AG04449 (cell line): ENCODE measurements at regions not wholly inside any gene's neighbourhood (a gene's known extent, or its start where the extent isn't known, plus 50 kb on each side); places are given as distances from the start of the nearest gene placed in this dataset.

ENCODE experiments used
- CTCF ChIA-PET: fragments of 350-600 bp; formaldehyde crosslinking; extraction: SDS; loops from one replicate; lab custom pipeline; 2021; ENCODE audit warnings: antibody characterized with exemption; lab: Yijun Ruan, JAX
- POLR2A ChIA-PET: fragments of 400-600, 350-600 bp; formaldehyde crosslinking; extraction: SDS; loops from one replicate; lab custom pipeline; 2020; ENCODE audit warnings: antibody characterized with exemption, inconsistent platforms; lab: Yijun Ruan, JAX
- DNase-seq: peaks from one replicate; pipeline ENCODE4 v3.0.0-alpha.2; 2010; ENCODE audit warnings: low read depth, low spot score
- H3K4me3 ChIP-seq: 2 replicates; pipeline ENCODE4 v1.5.1; 2011; ENCODE audit warnings: low read depth, mild to moderate bottlenecking, control low read depth, low read length
- TF ChIP-seq, protein P1 (sequence below): IDR thresholded peaks from one replicate; pipeline ENCODE4 v1.5.1; 2011; ENCODE audit warnings: mild to moderate bottlenecking, moderate library complexity, low read length, control low read depth, inconsistent platforms; ENCODE audit not compliant: insufficient read depth; ENCODE audit errors: missing control alignments

DNA sequence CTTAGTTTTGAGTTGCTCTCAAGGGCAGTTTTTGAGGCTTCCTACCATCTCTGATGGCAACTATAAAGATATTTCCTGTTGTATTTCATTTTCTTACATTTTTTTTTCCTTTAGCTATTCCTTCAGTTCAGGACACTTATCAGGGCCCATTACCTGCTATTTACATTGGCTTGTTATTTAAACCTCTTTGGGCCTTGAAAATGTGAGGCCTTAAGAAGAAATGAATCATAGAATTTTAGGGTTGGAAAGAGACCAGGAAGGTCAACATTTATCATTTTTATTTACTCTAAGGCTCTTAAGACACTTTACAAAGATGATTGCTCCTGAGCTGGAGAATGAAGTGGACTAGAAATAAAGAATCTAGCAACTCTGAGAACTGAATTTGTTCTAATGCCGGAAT lies 335.2 kb downstream of the DTWD2 start:
- ChIA-PET POLR2A (no interaction called here), CTCF (no interaction called here)
- TF ChIP-seq, protein P1, sequence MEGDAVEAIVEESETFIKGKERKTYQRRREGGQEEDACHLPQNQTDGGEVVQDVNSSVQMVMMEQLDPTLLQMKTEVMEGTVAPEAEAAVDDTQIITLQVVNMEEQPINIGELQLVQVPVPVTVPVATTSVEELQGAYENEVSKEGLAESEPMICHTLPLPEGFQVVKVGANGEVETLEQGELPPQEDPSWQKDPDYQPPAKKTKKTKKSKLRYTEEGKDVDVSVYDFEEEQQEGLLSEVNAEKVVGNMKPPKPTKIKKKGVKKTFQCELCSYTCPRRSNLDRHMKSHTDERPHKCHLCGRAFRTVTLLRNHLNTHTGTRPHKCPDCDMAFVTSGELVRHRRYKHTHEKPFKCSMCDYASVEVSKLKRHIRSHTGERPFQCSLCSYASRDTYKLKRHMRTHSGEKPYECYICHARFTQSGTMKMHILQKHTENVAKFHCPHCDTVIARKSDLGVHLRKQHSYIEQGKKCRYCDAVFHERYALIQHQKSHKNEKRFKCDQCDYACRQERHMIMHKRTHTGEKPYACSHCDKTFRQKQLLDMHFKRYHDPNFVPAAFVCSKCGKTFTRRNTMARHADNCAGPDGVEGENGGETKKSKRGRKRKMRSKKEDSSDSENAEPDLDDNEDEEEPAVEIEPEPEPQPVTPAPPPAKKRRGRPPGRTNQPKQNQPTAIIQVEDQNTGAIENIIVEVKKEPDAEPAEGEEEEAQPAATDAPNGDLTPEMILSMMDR = no peak
- no peak for DNase-seq
- no peak overlapping the region for H3K4me3 ChIP-seq

DNA sequence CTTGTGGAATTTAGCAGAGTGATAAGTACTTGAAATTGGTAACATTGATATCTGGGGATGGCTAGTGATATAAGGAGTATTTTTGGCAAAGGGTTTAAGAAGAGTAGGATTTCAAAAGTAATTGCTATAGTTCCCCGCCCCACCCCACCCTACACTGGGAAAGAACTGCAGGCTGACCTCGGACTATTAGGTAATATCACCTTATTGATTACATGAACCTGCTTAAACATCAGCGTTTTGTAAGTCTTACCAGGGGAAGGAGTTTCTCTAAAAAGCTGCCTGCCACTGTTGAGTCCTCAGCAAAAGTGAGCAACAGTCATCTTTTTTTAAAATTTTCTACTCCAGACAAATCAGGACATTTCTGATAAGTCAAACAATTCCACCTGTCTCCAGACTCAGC lies 337.3 kb downstream of the DTWD2 start:
- POLR2A ChIA-PET = no interaction called here
- no peak overlapping the region for H3K4me3 ChIP-seq
- DNase-seq = no peak
- CTCF ChIA-PET = no interaction called here
- TF ChIP-seq, protein P1 = no peak

DNA sequence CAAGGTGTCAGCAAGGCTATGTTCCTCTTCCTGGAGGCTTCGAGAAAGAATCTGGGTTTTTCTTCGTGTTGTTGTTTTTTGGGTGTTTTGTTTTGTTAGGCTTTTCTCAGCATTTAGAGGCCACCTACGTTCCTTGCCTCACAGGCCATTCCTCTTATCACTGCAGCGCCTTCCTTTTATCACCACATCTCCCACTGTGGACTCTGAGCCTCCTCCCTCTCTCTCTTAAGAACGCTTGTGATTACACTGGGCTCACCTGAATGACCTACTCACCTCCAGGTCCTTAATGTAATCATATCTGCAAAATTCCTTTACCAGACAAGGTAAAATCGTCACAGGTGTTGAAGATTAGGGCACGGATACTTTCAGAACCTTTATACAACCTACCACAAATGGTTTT lies 340.8 kb downstream of the DTWD2 start:
- TF ChIP-seq, protein P1 = no peak
- ChIA-PET CTCF (no interaction called here), POLR2A (no interaction called here)
- DNase-seq = no peak
- no peak overlapping the region for H3K4me3 ChIP-seq

DNA sequence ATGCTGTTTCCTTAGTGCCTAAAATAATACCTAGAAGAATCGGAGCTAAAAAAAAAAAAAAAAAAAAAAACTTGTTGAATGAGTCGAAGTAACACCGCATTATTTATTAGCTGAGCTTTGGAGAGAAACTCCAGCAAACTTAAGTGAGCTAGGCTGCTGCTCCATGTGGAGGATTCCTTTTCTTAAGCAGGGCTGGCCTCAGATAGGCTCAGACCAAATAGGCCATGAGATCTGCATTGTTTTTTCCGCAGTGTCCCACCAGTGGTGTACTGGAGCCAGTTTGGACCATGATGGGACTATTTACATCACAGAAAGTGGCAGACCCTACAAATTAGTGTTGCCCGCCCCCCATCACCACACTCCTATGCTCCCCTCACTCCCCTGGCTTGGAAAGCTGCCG lies 341.4 kb downstream of the DTWD2 start:
- TF ChIP-seq, protein P1 = no peak
- DNase-seq = no peak
- H3K4me3 ChIP-seq = no peak overlapping the region
- POLR2A ChIA-PET = no interaction called here
- CTCF ChIA-PET = no interaction called here

DNA sequence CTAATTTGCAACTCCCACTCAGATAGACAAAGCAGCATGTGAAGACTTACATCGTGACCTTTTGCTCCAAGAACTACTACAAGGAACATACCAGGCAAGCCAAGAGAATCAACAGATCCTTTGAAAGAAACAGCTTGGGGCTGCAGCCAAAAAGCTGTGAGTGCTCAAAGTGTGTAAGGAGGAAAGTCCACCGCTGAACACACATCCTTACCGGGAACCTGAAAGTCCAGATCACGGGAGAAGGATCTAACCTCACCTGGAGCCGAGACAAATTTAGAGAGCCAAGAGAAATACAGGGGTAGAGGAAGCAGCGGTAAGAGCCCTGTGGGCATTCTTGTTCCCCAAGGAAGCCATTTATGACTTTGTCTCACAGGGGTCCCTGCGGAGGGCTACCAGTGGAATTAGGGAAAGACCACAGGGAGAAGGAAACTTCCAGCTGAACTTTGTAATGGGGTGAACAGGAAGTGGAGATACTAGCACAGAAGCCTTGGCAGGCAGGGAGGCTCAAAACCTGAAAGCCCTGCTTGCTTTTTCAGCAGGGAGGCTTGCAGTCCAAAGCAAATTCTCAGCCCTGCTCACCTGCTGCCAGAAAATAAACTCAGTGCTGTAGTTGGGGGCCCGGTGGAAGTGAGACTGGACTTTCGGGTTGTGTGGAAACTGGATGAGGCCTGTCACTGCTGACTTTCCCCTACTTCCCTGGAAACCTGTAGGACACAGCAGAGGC lies 350.2 kb downstream of the DTWD2 start:
- no peak overlapping the region for H3K4me3 ChIP-seq
- CTCF ChIA-PET = no interaction called here
- POLR2A ChIA-PET = no interaction called here
- TF ChIP-seq, protein P1 = no peak
- no peak for DNase-seq

DNA sequence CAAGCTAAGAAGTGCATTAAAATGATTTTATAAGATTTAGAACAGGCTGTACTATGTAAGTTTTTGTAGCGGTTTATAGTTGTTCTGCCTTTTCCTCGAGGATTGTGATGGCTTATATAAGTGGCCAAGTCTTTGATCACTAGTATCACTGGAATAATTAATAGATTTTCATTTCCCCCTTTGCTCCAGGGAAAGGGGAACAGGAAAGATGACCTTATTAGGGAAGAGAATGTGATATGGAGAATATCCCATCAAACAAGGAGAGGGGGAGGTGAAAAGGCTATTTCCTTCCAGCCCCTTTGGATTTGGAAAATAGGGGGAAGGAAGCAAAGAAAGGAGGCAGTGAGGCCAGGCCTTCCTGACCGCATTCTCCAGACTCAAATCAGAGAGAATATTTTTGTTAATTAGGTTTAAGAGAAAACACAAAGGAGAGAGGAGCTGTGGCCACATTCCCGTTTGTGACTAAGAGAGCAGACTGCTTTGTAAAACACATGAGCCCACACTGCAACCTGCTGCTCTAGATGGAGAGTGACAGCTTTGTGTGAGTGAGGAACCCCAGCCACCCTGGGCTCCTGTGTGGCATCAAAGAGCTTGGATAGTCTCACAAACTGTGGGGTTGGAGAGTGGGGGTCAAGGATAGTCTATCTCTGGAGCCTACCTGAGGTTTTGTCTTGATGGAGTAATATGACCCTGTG lies 359.5 kb downstream of the DTWD2 start:
- DNase-seq = no peak
- TF ChIP-seq, protein P1 = no peak
- POLR2A ChIA-PET = no interaction called here
- H3K4me3 ChIP-seq = no peak overlapping the region
- CTCF ChIA-PET = no interaction called here
